ENCODE measurements at regions not wholly inside any gene's neighbourhood (a gene's known extent, or its start where the extent isn't known, plus 50 kb on each side); places are given as distances from the start of the nearest gene placed in this dataset.

DNA sequence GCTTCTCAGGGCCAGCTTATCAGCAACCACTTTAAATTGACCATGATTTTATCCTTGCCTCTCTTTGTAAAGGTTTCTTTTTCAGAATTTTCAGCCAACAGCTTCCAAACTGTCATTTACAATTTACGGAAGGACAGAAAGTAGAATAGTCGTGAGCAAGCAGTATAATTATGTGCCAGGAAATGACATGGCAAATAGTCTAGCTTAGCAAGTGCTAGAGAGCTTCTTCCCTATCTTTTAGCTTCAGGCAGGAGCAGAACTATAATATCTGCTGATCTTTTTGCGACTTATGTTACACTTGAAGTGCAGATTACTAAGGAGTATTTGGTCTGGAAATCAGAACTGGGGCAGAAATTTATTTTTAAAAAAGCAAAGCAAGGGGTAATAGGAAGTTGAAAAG lies 123.0 kb upstream of the AP1S2 start:
- peak; percentile 82 for DNase-seq

DNA sequence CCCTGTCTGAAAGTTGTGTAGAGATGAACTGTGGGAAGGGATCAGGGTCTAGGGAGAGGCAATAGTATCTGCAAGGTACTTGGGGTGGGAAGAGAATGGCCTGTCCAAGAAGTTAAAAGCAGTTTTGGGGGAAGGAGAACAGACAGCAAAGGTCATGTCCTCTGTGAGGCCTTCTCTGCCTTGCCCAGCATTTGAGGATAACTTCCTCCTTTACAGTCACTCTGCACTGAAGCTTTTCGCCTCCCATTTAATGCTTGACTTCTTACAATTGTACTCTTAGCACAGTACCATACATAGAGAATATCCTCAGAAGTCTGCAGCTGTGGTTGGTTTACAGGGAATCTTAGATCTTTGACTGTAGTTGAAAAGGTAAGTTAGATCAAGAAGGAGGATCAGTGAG lies 121.8 kb upstream of the AP1S2 start:
- peak; percentile 38 for DNase-seq

DNA sequence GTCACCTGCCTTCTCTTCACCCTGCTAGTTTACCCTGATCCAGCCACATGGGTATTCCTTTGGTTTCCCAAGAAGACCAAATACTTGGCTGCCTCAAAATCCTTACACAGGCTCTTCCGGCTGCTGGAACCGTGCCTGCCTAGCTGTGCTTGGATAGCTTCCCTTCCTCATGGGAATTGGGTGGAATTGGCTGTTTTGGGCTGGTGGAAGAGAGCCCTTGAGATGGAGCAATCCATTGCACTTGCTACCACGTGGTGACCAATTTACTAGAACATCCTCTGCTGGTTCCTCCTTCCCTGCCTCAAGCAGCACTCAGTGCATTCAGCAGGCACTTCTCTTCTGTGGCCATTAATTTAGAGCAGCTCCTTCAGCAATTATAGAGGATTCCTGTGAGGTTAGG lies 119.3 kb upstream of the AP1S2 start:
- no peak for DNase-seq

DNA sequence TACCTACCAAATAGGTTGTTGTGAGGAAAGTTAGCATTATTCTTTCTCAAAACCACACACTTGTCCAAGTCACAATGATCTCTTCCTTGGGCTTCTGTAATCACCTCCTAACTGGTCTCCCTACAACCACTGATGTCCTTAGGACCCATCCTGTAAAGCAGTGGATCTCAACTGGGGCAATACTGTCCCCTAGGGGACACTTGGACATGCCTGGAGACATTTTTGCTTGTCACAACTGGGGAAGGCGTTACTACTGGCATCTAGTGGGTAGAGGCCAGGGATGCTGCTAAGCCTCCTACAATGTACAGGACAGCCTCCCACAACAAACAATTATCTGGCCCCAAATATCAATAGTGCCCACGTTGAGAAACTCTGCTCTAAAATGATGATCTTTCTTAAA lies 118.7 kb upstream of the AP1S2 start:
- DNase-seq = peak; percentile 71

DNA sequence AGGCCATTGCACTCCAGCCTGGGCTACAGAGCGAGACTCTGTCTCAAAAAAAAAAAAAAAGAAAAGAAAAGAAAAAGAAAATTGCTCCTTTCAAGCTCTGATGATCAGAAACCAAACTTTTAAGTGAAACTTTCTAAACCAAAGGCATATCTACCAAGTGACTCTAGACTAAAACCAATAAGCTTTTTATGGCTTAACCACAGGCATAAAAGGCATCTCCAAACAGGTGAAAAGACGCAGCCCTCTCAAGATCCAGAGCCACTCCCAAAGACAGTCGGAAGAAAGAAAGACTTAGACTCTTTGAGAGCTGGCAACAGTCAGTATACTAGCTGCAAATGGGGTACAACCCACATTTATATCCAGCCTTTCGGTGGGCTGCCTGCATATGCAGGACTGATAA lies 117.1 kb upstream of the AP1S2 start:
- DNase-seq = no peak

DNA sequence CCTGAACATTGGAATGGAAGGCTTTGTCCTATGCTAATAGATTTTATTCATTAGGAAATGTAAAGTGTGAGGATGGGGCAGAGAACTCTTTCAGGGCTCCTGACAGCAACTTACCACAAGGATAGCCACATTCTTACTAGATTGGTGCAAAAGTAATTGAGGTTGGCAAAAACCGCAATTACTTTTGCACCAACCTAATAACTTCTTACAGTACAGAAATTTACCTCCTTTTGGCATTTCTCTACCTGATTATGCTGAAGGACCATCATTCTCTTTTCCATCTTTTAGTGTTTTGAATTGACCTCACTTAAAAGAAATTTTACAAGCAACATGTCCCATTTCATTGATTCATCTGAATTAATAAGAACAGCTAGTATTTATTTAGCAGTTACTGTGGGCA lies 109.2 kb upstream of the AP1S2 start:
- no peak for DNase-seq

DNA sequence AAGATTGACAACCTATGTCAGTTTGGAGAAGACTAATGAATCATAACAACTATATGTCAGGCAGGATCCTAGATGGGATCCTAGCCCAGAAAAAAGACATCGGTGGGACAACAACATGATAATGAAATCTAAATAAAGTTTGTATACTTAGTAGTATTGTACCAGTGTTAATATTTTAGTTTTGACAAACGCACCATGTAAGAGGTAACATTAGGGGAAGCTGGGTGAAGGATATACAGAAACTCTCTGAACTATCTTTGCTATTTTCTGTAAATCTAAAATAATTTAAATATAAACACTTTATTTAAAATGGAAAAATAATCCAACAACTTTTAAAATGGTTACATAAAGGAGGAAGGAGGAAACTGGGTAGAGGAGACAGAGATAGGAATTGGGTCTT lies 105.6 kb upstream of the AP1S2 start:
- DNase-seq = no peak

DNA sequence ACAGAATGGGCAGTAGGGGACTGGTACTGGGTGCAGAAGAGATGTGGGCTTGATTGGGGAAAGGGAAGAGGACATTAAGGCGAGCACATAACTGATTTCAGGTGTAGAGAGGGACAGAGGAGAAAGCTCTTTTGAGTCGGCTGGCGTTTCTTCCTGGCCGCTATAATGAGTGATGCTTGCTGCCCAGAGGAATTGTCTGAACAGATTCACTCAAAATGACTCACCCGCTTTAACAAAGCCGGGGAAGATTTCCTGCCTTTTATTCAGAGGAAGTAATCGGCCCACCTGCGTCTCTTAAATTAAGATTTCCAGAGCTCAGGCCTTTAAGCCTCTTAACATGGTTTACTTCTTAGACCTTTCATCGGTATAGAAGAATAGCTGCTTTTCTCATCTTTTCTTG lies 102.1 kb upstream of the AP1S2 start:
- no peak for DNase-seq

DNA sequence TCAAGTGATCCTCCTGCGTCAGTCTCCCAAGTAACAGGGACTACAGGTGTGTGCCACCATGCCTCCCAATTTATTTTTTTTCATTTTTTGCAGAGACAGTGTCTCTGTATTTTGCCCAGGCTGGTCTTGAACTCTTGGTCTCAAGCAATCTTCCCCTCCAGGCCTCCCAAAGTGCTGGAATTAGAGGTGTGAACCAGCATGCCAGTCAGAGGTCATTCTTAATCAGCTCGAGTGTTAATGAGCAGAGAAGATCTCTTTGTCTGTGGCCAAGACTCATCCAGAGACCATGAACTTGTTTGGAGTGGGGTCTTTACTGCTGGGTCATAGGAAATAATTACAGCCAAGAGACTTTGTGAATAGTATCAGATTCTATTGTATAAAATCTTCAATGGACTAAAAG lies 99.2 kb upstream of the AP1S2 start:
- no peak for DNase-seq

DNA sequence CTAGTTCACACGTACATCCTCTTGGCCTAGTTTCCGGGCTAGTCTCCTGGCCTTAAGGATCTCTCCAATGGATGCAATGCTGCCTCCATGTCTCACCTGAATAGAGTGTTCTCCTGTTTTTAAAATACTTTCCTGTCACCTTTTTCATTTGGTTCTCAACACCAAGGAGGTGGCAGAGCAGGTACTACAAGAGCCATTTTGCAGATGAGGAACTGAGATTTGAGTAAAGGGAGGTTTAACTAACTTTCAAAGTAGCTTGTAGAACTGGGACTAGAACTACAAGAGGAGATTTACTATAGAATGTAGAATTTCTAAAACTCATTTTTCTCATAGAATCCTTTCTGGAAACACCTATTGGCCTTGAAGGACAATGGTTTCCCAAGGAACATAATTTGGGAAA lies 97.6 kb upstream of the AP1S2 start:
- DNase-seq = no peak

DNA sequence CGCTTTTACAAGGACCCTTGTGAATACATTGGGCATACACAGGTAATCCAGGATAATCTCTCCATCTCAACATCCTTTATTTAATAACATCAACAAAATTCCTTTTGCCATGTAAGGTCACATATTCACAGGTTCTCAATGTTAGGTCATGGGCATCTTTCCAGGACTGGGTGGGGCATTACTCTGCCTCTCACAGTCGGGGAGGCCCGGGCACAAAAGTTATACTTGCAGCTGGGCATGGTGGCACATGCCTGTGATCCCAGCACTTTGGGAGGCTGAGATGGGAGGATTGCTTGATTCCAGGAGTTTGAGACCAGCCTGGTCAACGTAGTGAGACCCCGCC lies 93.7 kb upstream of the AP1S2 start:
- DNase-seq = no peak

DNA sequence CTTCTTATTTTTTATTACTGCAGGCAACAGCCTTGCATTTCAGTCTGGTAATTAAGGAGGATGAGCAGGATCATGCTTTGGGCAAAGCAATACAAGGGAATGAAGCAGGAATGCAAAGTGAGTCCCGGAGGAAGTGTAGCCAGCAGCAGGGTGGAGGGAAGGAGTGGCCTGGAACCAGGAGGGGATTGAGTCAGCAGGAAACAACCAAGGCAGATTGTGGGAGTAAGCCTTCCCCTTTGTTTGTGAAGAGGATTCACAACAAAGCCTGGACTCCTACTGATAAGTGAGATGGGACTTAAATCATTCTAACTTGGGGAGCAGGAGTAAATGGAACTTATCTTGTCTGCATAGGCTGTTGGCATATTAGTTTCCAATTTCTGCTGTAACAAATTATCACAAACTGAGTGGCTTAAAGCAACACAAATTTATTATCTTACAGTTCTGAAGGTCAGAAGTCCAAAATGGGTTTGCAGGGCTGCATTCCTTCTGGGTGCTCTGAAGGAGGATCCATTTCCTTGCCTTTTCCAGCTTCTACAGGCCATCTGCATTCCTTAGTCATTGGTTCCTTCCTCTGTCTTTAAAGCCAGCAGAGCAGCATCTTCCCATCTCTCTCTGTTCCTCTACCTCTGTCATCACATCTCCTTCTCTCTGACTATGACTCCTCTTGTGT lies 93.2 kb upstream of the AP1S2 start:
- peak; percentile 14 for DNase-seq

DNA sequence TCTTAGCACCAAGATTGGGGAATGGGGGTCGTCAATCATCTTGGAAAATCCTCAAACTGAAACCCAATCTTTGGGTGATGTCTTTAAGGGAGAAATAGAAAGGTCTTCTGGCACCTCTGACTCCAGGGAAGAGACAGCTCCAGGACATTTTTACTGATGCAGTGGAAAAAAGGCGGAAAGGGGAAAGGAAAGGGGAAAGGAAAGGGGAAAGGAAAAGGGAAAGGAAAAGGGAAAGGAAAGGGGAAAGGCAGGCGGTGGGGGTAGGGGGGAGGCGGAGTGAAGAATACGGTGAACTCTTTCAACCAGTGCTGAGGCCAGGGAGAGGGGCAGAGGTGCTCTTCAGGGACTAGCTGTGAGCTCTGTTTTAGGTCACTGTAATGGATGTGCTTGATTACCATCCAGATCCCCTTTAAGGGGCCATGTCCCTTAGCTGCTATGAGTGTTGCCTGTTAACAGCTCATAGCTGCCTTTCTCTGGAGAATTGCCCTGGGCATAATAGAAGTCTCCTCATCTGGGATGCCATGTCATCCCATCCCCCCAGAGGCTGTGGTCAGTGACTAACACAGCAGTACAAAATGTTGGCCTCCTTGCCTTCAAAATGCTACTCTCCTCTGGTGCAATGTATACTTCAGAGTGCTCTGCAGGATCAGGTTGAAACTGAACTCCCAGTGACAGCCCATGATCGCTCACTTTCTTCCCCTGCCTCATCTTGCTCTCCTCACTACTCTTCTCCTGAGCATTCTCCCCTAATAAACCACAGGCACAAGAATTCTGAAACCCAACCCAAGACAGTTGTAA lies 92.4 kb upstream of the AP1S2 start:
- peak; percentile 7 for DNase-seq

DNA sequence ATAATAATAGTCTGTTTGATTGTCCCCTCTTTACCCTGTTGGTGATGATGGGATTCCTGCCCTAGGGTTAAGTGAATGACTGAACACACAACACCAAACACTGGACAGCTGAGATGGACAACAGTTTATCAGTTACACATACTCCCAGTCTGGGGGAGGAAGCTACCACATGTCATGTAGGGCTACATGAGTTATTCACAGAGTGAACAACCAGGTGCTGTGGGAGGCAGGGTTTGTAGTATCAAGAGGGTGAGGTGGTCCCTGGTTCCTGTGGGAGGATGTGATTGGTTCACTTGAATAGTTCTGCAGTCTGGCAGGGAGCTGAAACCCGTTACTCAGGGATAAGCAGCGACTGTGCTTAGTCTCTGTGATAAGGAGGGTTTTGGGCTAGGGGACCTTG lies 88.8 kb upstream of the AP1S2 start:
- DNase-seq = no peak

DNA sequence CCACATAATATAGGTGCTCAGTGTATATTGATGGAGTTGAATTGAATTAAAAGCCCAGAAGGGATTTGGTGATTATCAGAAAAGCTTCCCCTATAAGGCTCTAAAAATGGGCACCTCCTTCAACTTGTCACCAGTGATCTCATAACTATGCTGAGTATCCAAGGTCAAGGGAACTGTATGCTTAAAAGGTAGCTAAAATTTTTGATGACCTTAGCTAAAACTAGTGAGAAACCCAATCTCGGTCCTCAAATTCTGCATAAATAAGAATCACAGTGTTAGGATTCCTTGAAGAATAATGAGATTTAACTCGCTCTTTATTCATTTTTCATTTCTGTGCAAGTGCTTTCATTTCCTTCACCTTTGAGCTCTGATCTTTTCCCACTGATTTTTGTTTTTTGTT lies 87.7 kb upstream of the AP1S2 start:
- DNase-seq = no peak

DNA sequence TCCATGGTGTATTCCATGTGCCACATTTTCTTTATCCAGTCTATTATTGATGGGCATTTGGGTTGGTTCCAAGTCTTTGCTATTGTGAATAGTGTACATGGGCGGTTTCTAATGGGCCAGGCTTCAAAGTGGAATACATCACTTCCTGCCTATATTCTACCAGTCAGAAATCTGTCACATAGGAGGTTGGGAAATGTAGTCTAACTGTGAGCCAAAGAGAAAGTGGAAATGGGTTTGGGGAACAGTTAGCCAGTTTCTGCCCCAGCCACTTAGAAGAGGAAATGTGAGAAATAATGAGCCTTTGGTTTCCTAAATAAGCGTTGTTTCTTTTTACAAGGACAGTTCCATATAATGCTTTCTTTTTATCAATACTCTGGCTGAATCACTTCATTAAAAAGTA lies 85.1 kb upstream of the AP1S2 start:
- peak; percentile 4 for DNase-seq

DNA sequence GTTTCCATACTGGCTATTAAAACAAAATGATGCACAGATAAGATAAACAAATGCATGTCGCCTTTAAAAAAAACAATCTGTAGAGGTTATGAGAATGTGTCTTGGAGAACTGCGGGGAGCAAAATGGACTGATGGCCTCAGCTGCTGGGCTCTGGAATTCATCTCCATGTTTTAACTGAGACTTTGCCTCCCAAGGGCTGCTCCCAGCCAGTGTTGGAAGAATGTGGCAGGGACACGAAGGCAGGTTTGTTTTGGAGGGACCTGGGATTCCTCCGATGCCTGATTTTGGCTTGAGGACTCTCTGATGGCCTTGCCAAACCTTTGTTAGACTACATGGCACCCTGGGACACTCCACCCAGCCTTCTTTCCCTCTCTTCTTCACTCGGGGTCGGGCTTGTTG lies 83.5 kb upstream of the AP1S2 start:
- DNase-seq = no peak

DNA sequence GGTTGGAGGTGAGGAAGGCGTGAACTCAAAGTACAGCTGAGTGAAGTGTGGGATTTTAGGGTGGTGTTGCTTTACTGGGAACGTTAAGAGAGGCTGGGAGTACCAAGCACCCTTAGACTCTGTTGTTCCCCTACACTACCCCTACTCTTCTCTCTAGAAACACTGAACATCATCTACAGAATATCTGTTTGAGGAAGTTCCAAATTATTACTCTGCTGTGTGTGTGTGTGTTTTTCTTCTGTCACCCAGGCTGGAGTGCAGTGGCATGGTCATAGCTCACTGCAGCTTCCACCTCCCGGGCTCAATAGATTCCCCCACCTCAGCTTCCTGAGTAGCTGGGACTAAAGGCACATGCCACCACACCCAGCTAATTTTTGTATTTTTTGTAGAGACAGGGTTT lies 76.7 kb upstream of the AP1S2 start:
- peak; percentile 10 for DNase-seq

DNA sequence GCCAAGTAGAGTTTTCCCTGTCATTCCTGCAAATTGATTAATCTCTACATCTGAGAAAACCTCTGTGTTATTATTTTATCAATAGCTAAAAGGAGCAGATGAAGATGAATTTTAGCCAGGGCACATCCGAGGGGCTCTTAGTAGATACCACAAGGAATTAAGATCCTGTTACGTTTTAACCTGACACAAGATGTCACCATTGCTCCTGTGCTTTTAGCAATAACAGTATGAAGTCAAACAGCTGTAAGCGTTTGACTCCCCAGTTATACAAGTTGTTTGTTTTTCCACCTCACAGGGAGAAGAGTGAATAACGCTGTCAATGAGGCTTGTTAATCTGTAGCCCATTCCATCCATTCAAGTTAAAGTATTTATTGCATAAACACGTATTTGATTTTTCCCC lies 76.0 kb upstream of the AP1S2 start:
- DNase-seq = peak; percentile 37

DNA sequence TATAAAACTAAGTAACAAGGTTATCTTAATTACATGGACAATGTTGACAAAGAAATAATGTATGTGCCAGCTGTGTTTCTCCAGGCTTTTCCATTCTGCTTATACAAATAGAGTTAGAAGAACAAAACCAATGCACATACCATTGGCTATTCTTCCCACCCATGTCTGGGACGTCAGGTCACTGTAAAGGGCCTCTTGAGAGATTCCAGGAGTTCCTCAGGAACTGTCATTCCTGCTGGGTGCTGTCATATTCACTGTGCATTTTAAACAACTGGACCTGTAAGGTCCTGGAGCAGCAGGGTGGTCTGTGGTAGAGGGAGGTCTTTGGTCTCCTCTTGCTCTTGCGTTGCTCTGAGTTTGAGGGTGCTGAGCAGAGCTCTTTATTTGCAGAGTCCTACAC lies 74.6 kb upstream of the AP1S2 start:
- DNase-seq = no peak

DNA sequence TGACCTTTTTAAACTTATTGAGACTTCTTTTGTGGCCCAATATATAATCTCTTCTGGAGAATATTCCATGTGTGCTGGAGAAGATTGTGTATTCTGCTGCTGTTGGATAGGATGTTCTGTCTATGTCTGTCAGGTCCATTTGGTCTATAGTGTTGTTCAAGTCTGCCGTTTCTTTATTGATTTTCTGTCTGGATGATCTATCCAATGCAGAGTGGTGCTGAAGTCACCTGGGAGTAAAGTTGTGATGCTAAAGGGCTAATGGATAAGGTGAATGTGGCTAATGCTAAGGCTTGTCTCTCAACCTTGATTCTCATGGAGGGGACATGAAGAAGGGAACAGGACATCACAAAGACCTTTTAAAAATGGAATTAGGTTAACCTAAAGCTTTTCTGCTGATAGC lies 72.0 kb upstream of the AP1S2 start:
- no peak for DNase-seq

DNA sequence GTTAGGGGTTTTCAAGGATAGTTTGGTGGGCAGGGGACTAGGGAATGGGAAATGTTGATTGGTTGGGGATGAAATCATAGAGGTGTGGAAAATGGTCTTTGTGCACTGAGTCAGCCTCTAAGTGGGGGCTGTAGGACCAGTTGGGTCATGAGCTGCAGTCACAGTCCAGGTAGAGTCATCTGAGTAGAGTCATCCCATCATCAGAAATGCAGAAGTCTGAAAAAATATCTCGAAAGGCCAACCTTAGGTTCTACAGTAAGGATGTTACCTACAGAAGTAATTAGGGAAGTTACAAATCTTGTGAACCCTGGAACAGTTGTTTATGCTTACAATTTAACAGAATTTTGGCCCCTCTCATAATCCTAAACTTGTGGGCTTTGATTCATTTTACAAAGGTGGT lies 63.4 kb upstream of the AP1S2 start:
- DNase-seq = no peak

DNA sequence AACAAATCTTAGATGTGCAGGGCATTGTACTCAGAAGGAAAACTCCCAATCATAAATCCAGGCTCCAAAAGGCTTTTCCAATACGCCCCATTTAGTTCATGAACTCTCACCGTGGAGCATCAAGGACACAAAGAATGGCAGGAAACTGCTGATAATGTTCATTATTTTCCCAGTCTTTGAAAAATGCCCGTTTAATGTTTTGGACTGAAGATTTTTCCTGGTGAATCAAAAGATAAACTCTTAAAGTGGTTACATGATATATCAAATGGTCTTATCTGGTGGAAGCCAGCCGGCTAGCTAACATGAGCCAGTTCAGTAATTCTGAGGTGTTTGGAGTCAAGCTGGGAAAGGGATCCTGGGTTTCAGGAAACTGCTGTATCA lies 62.1 kb upstream of the AP1S2 start:
- no peak for DNase-seq

DNA sequence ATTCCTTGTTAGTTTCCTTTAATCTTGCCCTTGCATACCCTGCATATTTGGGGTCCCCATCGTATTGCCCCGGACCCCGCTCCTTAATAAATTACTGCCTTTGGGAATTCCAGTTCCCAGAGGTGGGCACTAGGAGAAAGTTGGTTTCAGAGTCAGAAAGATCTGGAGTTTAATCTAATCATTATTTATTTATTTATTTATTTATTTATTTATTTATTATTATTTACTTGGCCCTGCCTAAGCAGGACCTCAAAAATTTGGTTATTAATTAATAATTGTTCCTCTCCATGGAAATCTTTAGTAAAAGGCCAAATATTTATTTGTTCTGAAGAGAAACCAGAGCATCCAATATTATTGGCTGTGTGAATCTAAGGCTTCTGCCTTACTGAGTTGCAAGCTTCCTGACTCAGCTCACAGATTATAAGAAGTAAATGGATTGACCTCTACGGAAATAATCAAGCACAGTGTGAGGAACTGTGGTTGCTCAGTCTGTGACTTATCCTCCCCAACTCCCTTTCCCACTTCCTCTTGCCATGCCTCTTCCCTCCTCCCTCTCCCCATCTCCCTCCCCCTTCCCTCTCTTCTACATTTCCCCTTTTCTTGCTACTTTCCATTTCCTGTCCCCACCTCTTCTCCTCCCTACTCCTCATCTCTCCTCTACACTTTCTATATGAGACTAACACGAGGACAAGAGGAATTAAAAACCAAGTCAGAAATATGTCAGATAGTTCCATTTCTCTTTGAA lies 61.5 kb upstream of the AP1S2 start:
- DNase-seq = peak; percentile 13
